H9 (cell line): ENCODE measurements at regions not wholly inside any gene's neighbourhood (a gene's known extent, or its start where the extent isn't known, plus 50 kb on each side); places are given as distances from the start of the nearest gene placed in this dataset.

Experiments used
- DNase-seq: peaks from one replicate; pipeline ENCODE4 v3.0.0-alpha.2; 2017
- H2AFZ ChIP-seq: one replicate; pipeline ENCODE4 v1.6.1; 2013; ENCODE audit warnings: mild to moderate bottlenecking, low read length, control low read depth, moderate library complexity
- H2AK5ac ChIP-seq: 2 replicates; pipeline ENCODE4 v1.6.1; 2013; ENCODE audit warnings: low read length, control low read depth, mixed read lengths; ENCODE audit not compliant: insufficient read length
- H2BK120ac ChIP-seq: one replicate; pipeline ENCODE4 v1.6.1; 2013; ENCODE audit warnings: low read depth, mild to moderate bottlenecking, low read length, control low read depth, inconsistent platforms; ENCODE audit not compliant: poor library complexity, severe bottlenecking
- H2BK12ac ChIP-seq: 2 replicates; pipeline ENCODE4 v1.6.1; 2013; ENCODE audit warnings: low read length, control low read depth, mixed read lengths, low read depth; ENCODE audit not compliant: insufficient read length
- H2BK15ac ChIP-seq: 2 replicates; pipeline ENCODE4 v1.6.1; 2013; ENCODE audit warnings: low read depth, low read length, control low read depth
- H2BK20ac ChIP-seq: one replicate; pipeline ENCODE4 v1.6.1; 2013; ENCODE audit warnings: low read depth, mild to moderate bottlenecking, low read length, control low read depth, inconsistent platforms; ENCODE audit not compliant: poor library complexity, severe bottlenecking
- H2BK5ac ChIP-seq: 2 replicates; pipeline ENCODE4 v1.6.1; 2013; ENCODE audit warnings: low read length, control low read depth, mixed read lengths; ENCODE audit not compliant: insufficient read length
- H3K14ac ChIP-seq: 2 replicates; pipeline ENCODE4 v1.6.1; 2013; ENCODE audit warnings: low read length, control low read depth; ENCODE audit not compliant: insufficient read depth
- H3K18ac ChIP-seq: 2 replicates; pipeline ENCODE4 v1.6.1; 2013; ENCODE audit warnings: low read depth, mild to moderate bottlenecking, mixed read lengths, low read length, control low read depth; ENCODE audit not compliant: insufficient read length
- H3K23ac ChIP-seq: 2 replicates; pipeline ENCODE4 v1.6.1; 2013; ENCODE audit warnings: low read length, control low read depth, mixed read lengths, low read depth; ENCODE audit not compliant: insufficient read length
- H3K23me2 ChIP-seq: 2 replicates; pipeline ENCODE4 v1.6.1; 2013; ENCODE audit warnings: low read depth, mild to moderate bottlenecking, mixed read lengths, low read length, control low read depth; ENCODE audit not compliant: insufficient read length, poor library complexity, severe bottlenecking
- H3K27ac ChIP-seq: 2 replicates; pipeline ENCODE4 v1.5.1; 2013; ENCODE audit warnings: low read length, control low read depth, mixed read lengths, low read depth; ENCODE audit not compliant: insufficient read length
- H3K27me3 ChIP-seq: 2 replicates; pipeline ENCODE4 v1.6.1; 2013; ENCODE audit warnings: low read length, control low read depth, inconsistent platforms; ENCODE audit not compliant: insufficient read depth
- H3K4ac ChIP-seq: 2 replicates; pipeline ENCODE4 v1.6.1; 2013; ENCODE audit warnings: low read depth, mild to moderate bottlenecking, control low read depth, inconsistent platforms, low read length, moderate library complexity
- H3K4me1 ChIP-seq: 2 replicates; pipeline ENCODE4 v1.6.1; 2013; ENCODE audit warnings: low read length, control low read depth, inconsistent platforms; ENCODE audit not compliant: insufficient read depth
- H3K4me2 ChIP-seq: 2 replicates; pipeline ENCODE4 v1.6.1; 2013; ENCODE audit warnings: low read length, control low read depth, mixed read lengths; ENCODE audit not compliant: insufficient read length, insufficient read depth
- H3K56ac ChIP-seq: 2 replicates; pipeline ENCODE4 v1.6.1; 2013; ENCODE audit warnings: low read depth, mild to moderate bottlenecking, mixed read lengths, low read length, control low read depth; ENCODE audit not compliant: insufficient read length
- H3K79me1 ChIP-seq: 2 replicates; pipeline ENCODE4 v1.6.1; 2013; ENCODE audit warnings: low read depth, mild to moderate bottlenecking, moderate library complexity, low read length, control low read depth, inconsistent platforms; ENCODE audit not compliant: insufficient read depth, poor library complexity, severe bottlenecking
- H3K79me2 ChIP-seq: 2 replicates; pipeline ENCODE4 v1.6.1; 2013; ENCODE audit warnings: low read length, control low read depth, inconsistent platforms; ENCODE audit not compliant: insufficient read depth
- H3K9ac ChIP-seq: 2 replicates; pipeline ENCODE4 v1.6.1; 2013; ENCODE audit warnings: low read length, control low read depth, mixed read lengths; ENCODE audit not compliant: insufficient read length; ENCODE audit errors: extremely low read depth
- H3K9me3 ChIP-seq: one replicate; pipeline ENCODE4 v1.6.1; 2013; ENCODE audit warnings: low read depth, low read length, inconsistent platforms; ENCODE audit not compliant: control insufficient read depth
- H3T11ph ChIP-seq: one replicate; pipeline ENCODE4 v1.6.1; 2013; ENCODE audit warnings: mild to moderate bottlenecking, low read length, control low read depth, inconsistent platforms
- H4K20me1 ChIP-seq: one replicate; pipeline ENCODE4 v1.6.1; 2013; ENCODE audit not compliant: control insufficient read depth, insufficient read length, insufficient read depth
- H4K5ac ChIP-seq: 2 replicates; pipeline ENCODE4 v1.6.1; 2013; ENCODE audit warnings: low read depth, mild to moderate bottlenecking, mixed read lengths, low read length, control low read depth; ENCODE audit not compliant: insufficient read length
- H4K8ac ChIP-seq: replicated peaks from 2 replicates; pipeline ENCODE4 v1.6.1; 2013; ENCODE audit warnings: low read length, control low read depth, mixed read lengths, low read depth; ENCODE audit not compliant: insufficient read length
- H4K91ac ChIP-seq: 2 replicates; pipeline ENCODE4 v1.6.1; 2013; ENCODE audit warnings: low read depth, mild to moderate bottlenecking, moderate library complexity, mixed read lengths, low read length, control low read depth; ENCODE audit not compliant: insufficient read length
- H3K27ac Mint-ChIP-seq, 3 experiments: 2 replicates in 2 of 3; 3 replicates in 1 of 3; pipeline ENCODE4 v1.8.0; 2020 to 2021; ENCODE audit warnings: mixed read lengths in 3 of 3, mild to moderate bottlenecking in 1 of 3, moderate library complexity in 1 of 3
- H3K27me3 Mint-ChIP-seq: 2 replicates; pipeline ENCODE4 v1.8.0; 2021; ENCODE audit warnings: low read depth, mild to moderate bottlenecking, moderate library complexity, mixed read lengths
- H3K36me3 Mint-ChIP-seq, 3 experiments: 2 replicates in 2 of 3; 3 replicates in 1 of 3; pipeline ENCODE4 v1.8.0; 2020 to 2021; ENCODE audit warnings: low read depth in 3 of 3, mixed read lengths in 3 of 3; ENCODE audit not compliant: insufficient read depth in 1 of 3
- H3K4me1 Mint-ChIP-seq, 2 experiments: 2 replicates each; pipeline ENCODE4 v1.8.0; 2020; ENCODE audit warnings: mixed read lengths in 2 of 2
- H3K4me3 Mint-ChIP-seq, 2 experiments: 2 replicates in 1 of 2; 3 replicates in 1 of 2; pipeline ENCODE4 v1.8.0; 2020 to 2021; ENCODE audit warnings: mild to moderate bottlenecking in 2 of 2, mixed read lengths in 2 of 2, moderate library complexity in 1 of 2
- H3K9me3 Mint-ChIP-seq, 2 experiments: 2 replicates in 1 of 2; 3 replicates in 1 of 2; pipeline ENCODE4 v1.8.0; 2020; ENCODE audit warnings: mild to moderate bottlenecking in 2 of 2, mixed read lengths in 2 of 2, moderate library complexity in 1 of 2
- CTCF ChIP-seq: fragments of 200-600 bp; sonication (generic); conservative IDR thresholded peaks from 3 replicates; pipeline ENCODE4 v1.8.0; 2021; ENCODE audit warnings: antibody characterized with exemption, mild to moderate bottlenecking
- WGBS: extraction: QIAGEN DNeasy Blood & Tissue Kit; methylation state at CpG from one replicate; pipeline ENCODE4 v1.1.7; 2013; ENCODE audit warnings: missing lambda C conversion rate, low lambda C conversion rate, mixed read lengths; ENCODE audit not compliant: insufficient read length; ENCODE audit errors: extremely low coverage; 5-methylcytosine and 5-hydroxymethylcytosine counted together

GRCh38 chr2:215835657-215836056 is 177.7 kb downstream of the MREG start:
- Histone ChIP-seq H3K4me2 (no peak overlapping the region), H4K91ac (no peak overlapping the region), H2BK15ac (no peak overlapping the region), H2AK5ac (no peak overlapping the region), H3K14ac (no peak overlapping the region), H3K56ac (no peak overlapping the region), H3K9me3 (no peaks in the 10 kb centered on the region), H3K27ac (no peak overlapping the region), H2AFZ (no peak overlapping the region), H3K9ac (no peak overlapping the region), H3K4ac (no peak overlapping the region), H2BK120ac (no peak overlapping the region), H4K20me1 (no peaks in the 10 kb centered on the region), H4K8ac (no peak overlapping the region), H3K27me3 (no peaks in the 10 kb centered on the region), H3K79me2 (no peaks in the 10 kb centered on the region), H3K4me1 (no peaks in the 10 kb centered on the region; the same call in 1 of the 2 replicates), H3T11ph (no peak overlapping the region), H2BK20ac (no peak overlapping the region), H3K23me2 (no peaks in the 10 kb centered on the region), H3K79me1 (no peaks in the 10 kb centered on the region), H3K18ac (no peak overlapping the region), H4K5ac (no peak overlapping the region), H2BK5ac (no peak overlapping the region), H3K23ac (no peak overlapping the region), H2BK12ac (no peak overlapping the region)
- Mint-ChIP-seq H3K27ac (no peak overlapping the region), H3K36me3 (no peaks in the 10 kb centered on the region), H3K27me3 (no peaks in the 10 kb centered on the region), H3K9me3 (no peaks in the 10 kb centered on the region), H3K4me3 (no peak overlapping the region), H3K4me1 (peaks cover 3 to 6% of the 10 kb centered on the region in 2 experiments; a peak in 3 of 4 replicates)
- TF ChIP-seq CTCF, result no peak
- DNase-seq, result no peak
- WGBS, result no CpG with 5 or more reads among the region's 1 CpG
